AG09309 (cell line): ENCODE measurements at regions not wholly inside any gene's neighbourhood (a gene's known extent, or its start where the extent isn't known, plus 50 kb on each side); places are given as distances from the start of the nearest gene placed in this dataset.
A peak's percentile ranks its signal among the peaks of the same experiment; 100 is the strongest.

Experiments
- DNase-seq: peaks from one replicate; pipeline ENCODE4 v3.0.0-alpha.2; 2010; ENCODE audit warnings: low read depth
- H3K4me3 ChIP-seq: 2 replicates; pipeline ENCODE4 v1.5.1; 2011; ENCODE audit warnings: mild to moderate bottlenecking, low read depth, low read length, moderate library complexity; ENCODE audit not compliant: control insufficient read depth
- TF ChIP-seq, protein P1 (sequence below): IDR thresholded peaks from 2 replicates; pipeline ENCODE4 v1.5.1; 2011; ENCODE audit warnings: mild to moderate bottlenecking, low read depth, low read length, inconsistent platforms; ENCODE audit not compliant: insufficient read depth, control insufficient read depth; ENCODE audit errors: missing control alignments

DNA sequence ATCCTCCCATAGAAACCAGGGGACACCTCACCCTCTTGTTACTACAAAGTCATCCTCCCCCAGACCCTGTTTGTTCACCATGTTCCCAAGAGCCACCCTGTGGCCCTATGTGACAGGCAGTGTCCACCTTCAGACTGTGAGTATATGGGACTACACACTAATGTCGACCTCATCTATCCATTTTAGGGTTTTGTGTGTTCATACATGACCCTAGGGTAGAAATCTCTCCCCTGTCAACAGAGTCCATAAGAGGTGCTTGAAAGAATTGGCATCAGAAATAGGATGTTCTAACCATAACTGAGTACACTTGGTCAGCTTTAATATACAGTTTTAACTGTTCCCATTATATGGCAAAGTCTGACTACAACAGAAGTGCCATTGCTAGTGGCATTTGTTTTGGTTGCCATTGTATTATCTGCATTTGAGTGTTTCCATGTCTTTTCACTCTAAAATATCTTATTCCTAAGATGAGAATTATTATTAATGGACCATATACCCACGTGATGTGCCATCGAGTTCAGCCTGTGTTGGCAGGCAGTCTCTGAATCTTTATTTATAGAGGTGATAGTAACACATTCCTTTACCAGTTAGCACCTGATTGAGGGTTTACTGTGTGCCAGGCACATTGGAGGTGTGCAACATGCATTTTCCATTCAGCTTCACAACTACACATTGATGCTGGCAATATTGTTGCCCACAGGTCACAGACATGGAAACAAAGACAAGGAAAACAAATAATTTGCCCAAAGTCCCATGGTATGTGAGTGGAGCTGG lies 590.6 kb upstream of the IGFBP3 start:
- H3K4me3 ChIP-seq, result no peak overlapping the region
- no peak for DNase-seq
- TF ChIP-seq, protein P1, sequence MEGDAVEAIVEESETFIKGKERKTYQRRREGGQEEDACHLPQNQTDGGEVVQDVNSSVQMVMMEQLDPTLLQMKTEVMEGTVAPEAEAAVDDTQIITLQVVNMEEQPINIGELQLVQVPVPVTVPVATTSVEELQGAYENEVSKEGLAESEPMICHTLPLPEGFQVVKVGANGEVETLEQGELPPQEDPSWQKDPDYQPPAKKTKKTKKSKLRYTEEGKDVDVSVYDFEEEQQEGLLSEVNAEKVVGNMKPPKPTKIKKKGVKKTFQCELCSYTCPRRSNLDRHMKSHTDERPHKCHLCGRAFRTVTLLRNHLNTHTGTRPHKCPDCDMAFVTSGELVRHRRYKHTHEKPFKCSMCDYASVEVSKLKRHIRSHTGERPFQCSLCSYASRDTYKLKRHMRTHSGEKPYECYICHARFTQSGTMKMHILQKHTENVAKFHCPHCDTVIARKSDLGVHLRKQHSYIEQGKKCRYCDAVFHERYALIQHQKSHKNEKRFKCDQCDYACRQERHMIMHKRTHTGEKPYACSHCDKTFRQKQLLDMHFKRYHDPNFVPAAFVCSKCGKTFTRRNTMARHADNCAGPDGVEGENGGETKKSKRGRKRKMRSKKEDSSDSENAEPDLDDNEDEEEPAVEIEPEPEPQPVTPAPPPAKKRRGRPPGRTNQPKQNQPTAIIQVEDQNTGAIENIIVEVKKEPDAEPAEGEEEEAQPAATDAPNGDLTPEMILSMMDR, result no peak

DNA sequence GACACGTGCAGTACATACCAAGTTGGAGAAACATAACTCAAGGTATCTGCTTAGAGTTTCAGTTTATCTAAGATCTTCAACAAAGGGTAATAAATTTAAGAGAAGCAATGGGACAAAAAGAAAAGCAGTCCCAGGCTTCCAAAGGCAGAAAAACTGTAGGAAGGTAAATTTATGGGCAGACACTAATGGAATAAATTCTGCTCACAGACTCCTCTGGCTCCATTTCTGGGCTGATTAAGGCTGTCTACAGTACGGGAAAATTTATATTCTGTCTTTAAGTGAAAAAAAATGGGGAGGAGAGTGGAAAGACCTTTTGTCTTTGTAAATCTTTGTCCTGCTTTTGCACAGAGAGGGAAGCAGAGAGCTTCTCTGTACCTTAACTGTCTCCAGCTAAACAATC lies 587.5 kb upstream of the IGFBP3 start:
- TF ChIP-seq, protein P1, result no peak
- no peak overlapping the region for H3K4me3 ChIP-seq

DNA sequence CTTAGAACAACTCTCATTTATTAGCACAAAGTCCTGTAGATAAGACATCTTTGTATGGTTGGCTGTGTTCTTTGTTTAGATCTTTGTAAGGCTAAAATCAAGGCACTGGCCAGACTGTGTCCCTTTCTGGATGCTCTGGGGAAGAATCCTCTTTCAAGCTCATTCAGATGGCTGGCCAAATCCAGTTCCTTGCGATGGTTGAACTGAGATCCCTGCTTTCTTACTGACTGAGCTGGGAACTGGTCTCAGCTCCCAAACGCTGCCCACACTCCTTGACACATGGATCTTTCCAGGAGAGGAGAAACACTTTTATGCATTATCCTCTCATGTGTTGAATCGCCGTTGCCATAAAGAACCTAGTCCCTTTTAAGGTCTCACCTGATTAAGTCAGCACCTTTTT lies 586.5 kb upstream of the IGFBP3 start:
- TF ChIP-seq, protein P1, result no peak
- no peak for DNase-seq
- no peak overlapping the region for H3K4me3 ChIP-seq

More for the DNA sequence above, 587.5 kb upstream of the IGFBP3 start:
- DNase-seq, result no peak

DNA sequence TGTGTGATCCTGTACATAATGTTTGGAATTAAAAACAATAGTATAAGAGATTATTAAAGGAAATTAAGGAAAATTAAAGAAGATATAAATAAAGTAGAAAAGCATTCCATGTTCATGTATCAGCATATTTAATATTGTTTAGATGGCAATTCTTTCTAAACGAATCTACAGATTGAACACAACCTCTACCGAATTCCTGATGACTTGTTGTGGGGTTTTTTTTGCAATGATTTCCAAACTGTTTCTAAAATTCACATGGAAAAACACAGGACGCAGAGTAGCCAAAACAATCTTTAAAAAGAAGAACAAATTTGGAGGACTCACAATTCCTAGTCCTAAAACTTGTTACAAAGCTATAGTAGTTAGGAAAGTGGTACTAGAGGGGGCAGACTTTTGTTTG lies 573.4 kb upstream of the IGFBP3 start:
- no peak overlapping the region for H3K4me3 ChIP-seq
- DNase-seq, result no peak
- TF ChIP-seq, protein P1, result no peak

DNA sequence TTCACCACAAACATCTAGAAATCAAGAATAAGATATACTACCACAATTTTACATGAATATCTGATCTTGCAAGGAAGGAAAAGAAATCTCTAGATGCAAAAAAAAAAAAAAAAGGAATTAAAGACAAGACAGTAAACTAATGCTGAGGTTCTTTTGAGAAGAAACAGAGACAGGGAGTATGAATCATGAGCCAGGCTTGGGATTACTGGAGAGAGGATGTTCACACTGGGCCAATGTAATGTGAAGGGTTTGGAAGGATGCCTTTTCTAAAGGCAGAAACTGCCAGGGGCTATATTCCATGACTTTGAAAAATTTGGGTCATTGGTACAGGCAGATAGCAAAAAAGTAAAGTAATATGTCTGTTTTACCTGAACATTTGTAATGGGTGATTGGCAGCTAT lies 573.0 kb upstream of the IGFBP3 start:
- H3K4me3 ChIP-seq, result no peak overlapping the region
- TF ChIP-seq, protein P1, result no peak
- DNase-seq, result peak; percentile 24

DNA sequence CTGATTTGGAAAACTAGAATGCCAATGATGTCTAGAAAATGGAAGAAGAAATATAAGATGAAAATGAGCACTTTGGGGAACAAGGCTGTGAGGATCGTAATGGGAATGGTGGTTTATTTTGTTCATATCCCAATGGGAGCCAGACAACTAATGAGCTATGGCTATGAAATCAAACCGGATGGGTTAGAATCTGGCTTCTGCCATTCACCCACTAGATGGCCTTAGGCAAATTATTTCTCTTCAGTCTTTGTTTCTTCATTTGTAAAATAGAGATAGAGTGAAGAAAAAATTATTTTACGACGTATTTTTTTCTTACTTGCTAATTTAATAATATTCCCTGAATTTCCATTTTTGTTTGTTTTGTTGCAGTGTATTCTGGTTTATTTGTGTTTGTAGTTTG lies 572.1 kb upstream of the IGFBP3 start:
- TF ChIP-seq, protein P1, result no peak
- no peak overlapping the region for H3K4me3 ChIP-seq
- DNase-seq, result no peak
